HUES64 (cell line): ENCODE measurements at regions not wholly inside any gene's neighbourhood (a gene's known extent, or its start where the extent isn't known, plus 50 kb on each side); places are given as distances from the start of the nearest gene placed in this dataset.

Source experiments
- H3K27ac ChIP-seq: 2 replicates; pipeline ENCODE4 v1.7.0; 2013; ENCODE audit warnings: low read depth, low read length, inconsistent platforms
- H3K27me3 ChIP-seq: 2 replicates; pipeline ENCODE4 v1.6.1; 2013; ENCODE audit warnings: mild to moderate bottlenecking, low read length; ENCODE audit not compliant: insufficient read depth
- H3K36me3 ChIP-seq: 2 replicates; pipeline ENCODE4 v1.6.1; 2013; ENCODE audit warnings: mild to moderate bottlenecking, low read length; ENCODE audit not compliant: insufficient read depth
- H3K4me1 ChIP-seq: 2 replicates; pipeline ENCODE4 v1.6.1; 2013; ENCODE audit warnings: mild to moderate bottlenecking, low read length, moderate library complexity; ENCODE audit not compliant: insufficient read depth
- H3K4me3 ChIP-seq: 2 replicates; pipeline ENCODE4 v1.5.1; 2013; ENCODE audit warnings: mild to moderate bottlenecking, low read length, moderate library complexity
- H3K9ac ChIP-seq: 2 replicates; pipeline ENCODE4 v1.6.1; 2013; ENCODE audit warnings: mild to moderate bottlenecking, low read depth, low read length
- H3K9me3 ChIP-seq: 2 replicates; pipeline ENCODE4 v1.6.1; 2013; ENCODE audit warnings: low read depth, low read length; ENCODE audit not compliant: insufficient read depth
- WGBS: fragments of 150-250, 120-280 bp; methylation state at CpG from one replicate; pipeline ENCODE4 v1.1.7; 2013; ENCODE audit warnings: missing lambda C conversion rate; 5-methylcytosine and 5-hydroxymethylcytosine counted together

DNA sequence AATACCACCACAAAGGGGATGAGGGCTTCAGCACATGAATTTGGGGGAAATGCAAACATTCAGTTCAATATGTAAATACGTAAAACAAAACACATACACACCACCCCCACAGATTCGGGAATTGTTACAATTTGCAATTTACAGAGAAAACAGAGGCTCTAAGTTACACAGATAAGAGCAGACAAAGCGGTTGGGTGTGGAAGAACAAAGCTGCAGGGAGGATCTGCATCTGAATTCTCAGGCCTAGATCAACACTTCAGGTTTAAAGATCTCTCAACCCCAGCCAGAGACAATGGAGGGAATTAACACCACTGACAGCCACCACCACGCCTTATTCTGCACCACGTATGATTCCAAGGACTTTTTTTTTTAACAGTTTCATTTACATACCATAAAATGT is 375.5 kb downstream of the BCL11B start:
- WGBS: 40% methylated on average over 5 of the region's 5 CpGs
- H3K27ac ChIP-seq: no peak overlapping the region
- H3K27me3 ChIP-seq: no peaks in the 10 kb centered on the region
- no peaks in the 10 kb centered on the region for H3K4me1 ChIP-seq
- no peaks in the 10 kb centered on the region for H3K9me3 ChIP-seq
- no peak overlapping the region for H3K4me3 ChIP-seq
- no peaks in the 10 kb centered on the region for H3K36me3 ChIP-seq
- H3K9ac ChIP-seq: no peak overlapping the region

DNA sequence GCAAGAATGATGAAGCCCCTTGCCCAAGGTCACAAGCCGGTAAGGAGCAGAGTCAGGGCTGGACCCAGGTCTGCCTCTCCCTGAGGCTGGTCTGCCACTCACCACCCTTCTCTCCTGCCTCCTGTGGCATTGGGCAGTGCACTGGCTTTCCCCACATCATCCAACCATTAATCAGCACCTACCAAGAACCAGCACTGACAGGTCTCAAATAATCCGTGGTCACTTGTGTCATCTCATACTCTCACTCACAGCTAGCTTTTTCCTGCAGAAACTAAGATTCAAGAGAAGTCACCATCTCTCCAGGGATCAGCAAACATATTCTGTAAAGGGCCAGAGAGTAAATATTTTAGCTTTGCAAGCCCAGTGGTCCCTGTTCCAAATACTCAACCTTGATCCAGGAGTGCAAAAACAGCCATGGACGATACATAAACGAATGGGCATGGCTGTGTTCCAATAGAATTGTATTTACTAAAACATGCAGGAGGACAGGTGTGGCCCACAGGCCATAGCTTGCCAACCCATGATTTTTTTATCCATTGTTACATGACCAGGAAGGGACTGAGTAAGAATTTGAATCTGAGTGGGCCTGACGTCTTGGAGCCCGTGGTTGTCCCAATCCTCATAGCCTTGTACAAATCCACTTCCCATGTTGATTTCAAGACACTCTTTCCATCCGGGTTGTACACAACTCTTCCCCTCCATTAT is 374.2 kb downstream of the BCL11B start:
- no peak overlapping the region for H3K9ac ChIP-seq
- H3K27ac ChIP-seq: no peak overlapping the region
- no peak overlapping the region for H3K4me3 ChIP-seq
- H3K4me1 ChIP-seq: no peaks in the 10 kb centered on the region
- no peaks in the 10 kb centered on the region for H3K27me3 ChIP-seq
- WGBS: 93% methylated on average over 7 of the region's 7 CpGs
- H3K36me3 ChIP-seq: no peaks in the 10 kb centered on the region
- no peaks in the 10 kb centered on the region for H3K9me3 ChIP-seq

DNA sequence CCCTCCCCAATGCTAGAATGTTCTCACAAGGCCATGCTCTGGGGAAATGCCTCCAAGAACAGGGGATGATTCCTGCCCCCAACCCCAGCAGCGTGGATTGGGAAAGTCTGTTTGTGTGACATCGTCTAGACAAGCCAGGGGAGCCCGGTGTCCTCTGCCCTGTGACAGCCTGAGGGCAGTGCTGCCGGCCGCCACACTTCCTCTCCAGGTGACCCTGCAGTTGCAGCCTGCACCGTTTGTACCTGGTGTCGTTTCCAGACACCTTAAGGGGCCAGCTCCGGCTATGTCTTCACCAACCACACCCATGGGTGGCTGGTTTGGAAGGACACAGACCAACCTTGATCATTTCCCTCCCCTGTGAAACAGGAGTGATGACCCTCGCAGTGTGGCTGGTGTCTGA is 372.6 kb downstream of the BCL11B start:
- Histone ChIP-seq H3K9me3 (no peaks in the 10 kb centered on the region), H3K36me3 (no peaks in the 10 kb centered on the region), H3K9ac (no peak overlapping the region), H3K27me3 (no peaks in the 10 kb centered on the region), H3K4me3 (no peak overlapping the region), H3K4me1 (no peaks in the 10 kb centered on the region), H3K27ac (no peak overlapping the region)
- 95% methylated on average over 9 of the region's 9 CpGs for WGBS

DNA sequence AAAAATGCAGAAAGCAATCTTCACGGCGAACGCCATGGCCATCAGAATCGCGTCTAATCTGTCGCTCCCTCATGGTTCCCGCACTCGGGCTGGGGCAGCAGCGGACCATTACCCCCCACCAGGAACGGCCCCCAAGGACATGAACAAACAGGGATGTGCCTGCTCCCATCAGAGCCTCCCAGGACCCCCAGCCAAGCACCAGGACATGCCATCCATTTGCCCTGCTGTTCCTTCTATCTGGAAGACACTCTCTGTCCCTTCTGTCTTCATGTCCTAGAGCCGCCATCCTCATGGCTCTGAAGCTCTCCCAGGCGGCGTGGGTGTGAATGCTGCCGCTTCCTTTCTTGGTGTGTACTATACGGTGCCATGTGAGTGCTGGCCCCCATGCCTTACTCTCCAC is 371.8 kb downstream of the BCL11B start:
- Histone ChIP-seq H3K4me3 (no peak overlapping the region), H3K27ac (no peak overlapping the region), H3K36me3 (no peaks in the 10 kb centered on the region), H3K9ac (no peak overlapping the region), H3K4me1 (no peaks in the 10 kb centered on the region), H3K27me3 (no peaks in the 10 kb centered on the region), H3K9me3 (no peaks in the 10 kb centered on the region)
- WGBS: 97% methylated on average over 15 of the region's 15 CpGs

DNA sequence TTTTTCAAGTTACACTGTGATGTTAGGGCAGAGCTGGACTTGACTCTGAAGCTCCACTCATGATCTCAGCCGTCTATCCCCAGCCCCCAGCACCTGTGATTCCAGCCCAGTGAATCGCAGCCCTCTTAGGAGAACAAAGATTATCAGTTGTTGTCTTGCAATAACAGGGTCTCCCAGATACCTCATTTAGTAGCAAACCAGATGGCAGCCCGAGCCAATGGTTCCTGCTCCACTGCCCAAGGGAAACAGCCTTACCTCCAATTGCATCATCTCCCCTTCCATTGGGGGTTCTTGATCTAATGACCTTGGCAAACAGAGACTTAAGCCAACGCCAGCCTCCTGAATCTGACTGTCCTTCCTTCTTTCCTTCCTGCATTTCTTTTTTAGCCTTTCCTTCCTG is 371.2 kb downstream of the BCL11B start:
- Histone ChIP-seq H3K36me3 (no peaks in the 10 kb centered on the region), H3K27me3 (no peaks in the 10 kb centered on the region), H3K9ac (no peak overlapping the region), H3K27ac (no peak overlapping the region), H3K4me3 (no peak overlapping the region), H3K4me1 (no peaks in the 10 kb centered on the region; the same call in 1 of the 2 replicates), H3K9me3 (no peaks in the 10 kb centered on the region)
- WGBS: 89% methylated on average over 4 of the region's 4 CpGs

DNA sequence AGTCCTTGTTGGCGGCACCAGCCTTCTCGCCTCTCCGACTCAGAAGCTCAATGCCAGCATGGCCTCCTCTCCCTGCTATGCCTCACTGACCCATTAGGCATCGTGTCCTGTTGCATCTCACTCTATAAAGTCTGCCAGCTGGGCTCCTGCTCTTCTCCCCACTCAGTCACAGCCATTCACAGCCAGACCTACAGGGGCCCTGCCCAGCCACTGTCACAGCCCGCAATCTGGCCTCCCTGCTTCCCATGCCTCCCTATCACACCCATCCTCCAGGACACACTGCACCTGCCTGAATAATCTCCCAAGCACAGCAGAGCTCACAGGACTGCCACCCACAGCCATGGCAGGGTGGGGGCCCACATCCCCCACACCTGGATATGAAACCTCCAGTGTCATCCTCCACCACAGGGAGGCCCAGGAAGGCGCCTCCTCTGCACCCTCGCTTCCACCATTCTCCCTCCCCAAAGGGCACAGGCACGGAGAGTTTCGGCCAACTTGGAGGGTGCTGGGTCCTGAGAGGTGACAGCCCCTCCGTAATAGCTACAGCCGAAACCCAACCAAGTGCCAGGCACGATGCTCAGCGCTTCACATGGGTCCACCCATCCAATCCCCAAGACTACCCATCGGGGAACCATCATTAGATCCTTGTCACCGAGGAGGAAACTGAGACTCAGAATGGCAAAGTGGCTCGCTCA is 370.3 kb downstream of the BCL11B start:
- no peak overlapping the region for H3K4me3 ChIP-seq
- H3K9me3 ChIP-seq: no peaks in the 10 kb centered on the region
- no peak overlapping the region for H3K9ac ChIP-seq
- H3K27ac ChIP-seq: no peak overlapping the region
- H3K27me3 ChIP-seq: no peaks in the 10 kb centered on the region
- H3K36me3 ChIP-seq: no peaks in the 10 kb centered on the region
- whole genome bisulfite sequencing: 96% methylated on average over 16 of the region's 16 CpGs
- peaks cover 9% of the 10 kb centered on the region for H3K4me1 ChIP-seq

DNA sequence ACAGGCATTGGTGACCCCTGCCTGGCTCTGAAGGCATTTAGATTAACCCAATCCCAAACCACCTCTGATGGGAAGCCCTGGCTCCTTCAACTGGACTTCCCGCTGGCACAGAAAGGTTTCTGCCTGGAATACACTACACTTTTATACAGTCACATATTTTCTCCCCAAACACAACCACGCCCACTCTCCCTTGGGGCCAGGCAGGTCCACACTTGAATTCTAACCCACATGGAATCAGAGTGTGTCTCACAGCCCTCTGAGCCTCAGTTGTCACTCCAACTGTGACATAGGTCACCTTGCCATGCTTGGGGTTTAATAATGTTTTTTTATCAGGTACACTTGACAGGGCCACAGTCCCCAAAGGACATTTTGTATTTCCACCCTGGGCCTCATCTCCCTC is 368.6 kb downstream of the BCL11B start:
- no peaks in the 10 kb centered on the region for H3K36me3 ChIP-seq
- H3K9ac ChIP-seq: no peak overlapping the region
- H3K27ac ChIP-seq: no peak overlapping the region
- H3K4me1 ChIP-seq: peaks cover 23% of the 10 kb centered on the region
- no peak overlapping the region for H3K4me3 ChIP-seq
- H3K9me3 ChIP-seq: no peaks in the 10 kb centered on the region
- no peaks in the 10 kb centered on the region for H3K27me3 ChIP-seq
- 92% methylated on average over 2 of the region's 2 CpGs for WGBS

DNA sequence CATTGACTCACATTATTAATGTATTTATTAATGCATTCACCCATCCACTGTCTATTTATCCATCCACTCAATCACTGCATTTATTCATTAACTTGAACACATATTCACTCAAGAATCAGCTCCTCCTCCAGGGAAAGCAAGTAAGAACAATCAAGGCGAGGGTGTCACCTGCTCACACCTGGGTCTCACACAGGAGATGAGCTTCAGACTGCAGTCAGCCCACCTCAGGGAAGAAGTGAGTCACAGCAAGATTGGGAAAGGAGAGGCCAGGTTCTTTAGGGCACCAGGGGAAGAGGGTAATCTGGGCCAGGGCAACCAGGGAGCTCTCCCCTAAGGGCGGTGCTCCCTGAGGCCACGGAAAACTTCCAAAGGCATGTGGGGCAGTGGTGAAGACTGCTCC is 367.3 kb downstream of the BCL11B start:
- no peak overlapping the region for H3K9ac ChIP-seq
- no peak overlapping the region for H3K4me3 ChIP-seq
- H3K9me3 ChIP-seq: no peaks in the 10 kb centered on the region
- no peak overlapping the region for H3K27ac ChIP-seq
- peaks cover 23% of the 10 kb centered on the region for H3K4me1 ChIP-seq
- H3K36me3 ChIP-seq: no peaks in the 10 kb centered on the region
- WGBS: 92% methylated on average over 3 of the region's 3 CpGs
- H3K27me3 ChIP-seq: no peaks in the 10 kb centered on the region

DNA sequence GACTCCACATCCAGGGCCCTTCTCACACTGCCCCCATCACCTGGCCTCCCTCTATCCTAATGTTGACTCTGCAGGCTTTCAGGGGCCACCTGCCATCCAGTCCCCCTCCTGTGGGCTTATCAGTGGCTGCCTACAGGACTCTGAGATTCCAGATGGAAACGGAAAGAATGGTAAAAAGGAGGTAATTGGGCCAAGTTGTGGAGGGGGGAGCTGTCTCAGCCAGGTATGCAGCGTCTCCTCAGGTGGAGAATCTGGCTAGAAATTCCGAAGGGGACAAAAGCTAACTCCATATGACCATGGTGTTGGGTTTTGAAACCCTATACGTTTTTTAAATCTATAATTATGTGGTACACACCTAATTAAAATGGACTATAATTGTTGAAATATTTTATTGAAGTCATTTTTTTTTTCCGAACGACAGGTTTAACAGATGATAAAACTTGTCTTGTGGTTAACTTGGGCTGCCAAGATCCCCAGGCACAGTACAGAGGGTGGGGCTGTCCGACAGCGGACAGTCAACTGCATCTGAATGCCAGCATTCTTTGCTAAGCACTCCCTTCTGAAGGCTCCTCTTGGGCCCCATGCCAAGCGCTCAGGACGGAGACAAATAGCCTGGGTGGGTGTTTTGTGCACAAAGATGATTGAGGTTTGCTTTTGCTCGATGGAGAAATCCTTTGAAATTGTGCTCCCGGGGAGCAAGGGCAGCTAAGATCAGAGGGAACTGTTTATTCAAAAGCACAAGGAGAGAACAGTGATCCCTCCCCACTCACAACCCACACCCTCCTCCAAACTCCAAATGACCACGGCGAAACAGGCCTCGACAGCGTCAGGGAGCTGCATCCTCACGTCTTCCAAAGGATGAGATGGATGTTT is 365.6 kb downstream of the BCL11B start:
- Histone ChIP-seq H3K9ac (no peak overlapping the region), H3K4me3 (no peak overlapping the region), H3K9me3 (no peaks in the 10 kb centered on the region), H3K27ac (no peak overlapping the region), H3K4me1 (peaks cover 23% of the 10 kb centered on the region), H3K36me3 (no peaks in the 10 kb centered on the region), H3K27me3 (no peaks in the 10 kb centered on the region)
- WGBS: 50% methylated on average over 16 of the region's 17 CpGs

DNA sequence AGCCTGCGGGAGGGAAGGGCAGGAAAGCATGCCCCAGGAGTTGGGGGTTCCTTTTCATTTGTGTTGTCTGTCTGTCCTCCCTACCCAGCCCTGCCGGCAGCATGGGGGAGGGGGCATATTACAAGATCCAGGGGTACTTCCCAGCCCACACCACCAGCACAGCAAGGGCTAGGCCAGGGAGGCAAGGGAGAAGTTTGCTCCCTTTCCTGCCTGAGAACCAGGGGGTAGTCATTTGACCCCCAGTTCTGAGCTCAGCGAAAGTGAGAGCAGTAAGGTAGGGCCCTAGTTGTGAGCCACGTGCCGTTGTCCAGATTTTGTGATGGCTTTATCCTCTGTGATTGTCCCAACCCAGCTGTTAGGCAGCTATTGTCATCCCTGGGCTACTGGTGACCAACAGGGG is 364.7 kb downstream of the BCL11B start:
- H3K36me3 ChIP-seq: no peaks in the 10 kb centered on the region
- H3K27me3 ChIP-seq: no peaks in the 10 kb centered on the region
- H3K9me3 ChIP-seq: no peaks in the 10 kb centered on the region
- 69% methylated on average over 5 of the region's 5 CpGs for WGBS
- no peak overlapping the region for H3K9ac ChIP-seq
- H3K27ac ChIP-seq: no peak overlapping the region
- H3K4me1 ChIP-seq: peaks cover 23% of the 10 kb centered on the region
- no peak overlapping the region for H3K4me3 ChIP-seq

DNA sequence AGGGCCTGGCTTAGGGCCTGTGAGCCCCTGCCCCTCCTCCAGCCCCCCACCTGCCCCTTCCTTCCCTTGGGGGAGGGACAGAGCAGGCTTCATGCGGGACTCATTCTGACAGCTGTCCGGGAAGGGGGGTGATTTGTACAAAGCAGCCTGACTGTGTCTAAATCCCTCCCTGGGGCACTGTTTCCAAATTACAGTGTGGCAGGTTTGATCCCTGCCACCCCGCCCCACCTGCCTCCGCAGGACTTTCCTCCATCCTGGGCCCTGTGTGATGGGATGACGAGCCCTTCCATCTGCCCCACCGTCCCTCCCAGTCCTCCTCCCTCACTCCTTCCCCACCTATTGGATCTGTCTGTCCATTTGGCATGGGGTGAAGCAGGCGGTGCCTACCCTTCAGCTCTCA is 363.9 kb downstream of the BCL11B start:
- Histone ChIP-seq H3K4me3 (no peak overlapping the region), H3K9me3 (no peaks in the 10 kb centered on the region), H3K27ac (no peak overlapping the region), H3K36me3 (no peaks in the 10 kb centered on the region), H3K27me3 (no peaks in the 10 kb centered on the region), H3K4me1 (peaks cover 23% of the 10 kb centered on the region), H3K9ac (no peak overlapping the region)
- WGBS: 84% methylated on average over 7 of the region's 7 CpGs
